Germinal center (tissue), 1 donor: ENCODE measurements at regions not wholly inside any gene's neighbourhood (a gene's known extent, or its start where the extent isn't known, plus 50 kb on each side); places are given as distances from the start of the nearest gene placed in this dataset.

Experiments
- DNase-seq: peaks from one replicate; pipeline ENCODE4 v3.0.0; 2012; ENCODE audit warnings: mixed read lengths, low spot score

- DNase-seq: no peak
These were observed 476.4 kb upstream of the CCL2 start for GRCh38 chr17:33778505-33779233.

- DNase-seq: peak; percentile 59
These were observed 475.9 kb upstream of the CCL2 start for GRCh38 chr17:33779234-33779591.

GRCh38 chr17:33785281-33785680 lies 469.8 kb upstream of the CCL2 start:
- no peak for DNase-seq

GRCh38 chr17:33786478-33786877 lies 468.6 kb upstream of the CCL2 start:
- DNase-seq: no peak

GRCh38 chr17:33789658-33790057 lies 465.4 kb upstream of the CCL2 start:
- DNase-seq: no peak

- no peak for DNase-seq
These were observed 457.9 kb upstream of the CCL2 start for GRCh38 chr17:33797181-33797580.

- DNase-seq: no peak
These were observed 456.8 kb upstream of the CCL2 start for GRCh38 chr17:33798308-33798707.

GRCh38 chr17:33802349-33803198 lies 452.5 kb upstream of the CCL2 start:
- no peak for DNase-seq

GRCh38 chr17:33803199-33803685 lies 451.8 kb upstream of the CCL2 start:
- DNase-seq: no peak

GRCh38 chr17:33803686-33804085 lies 451.4 kb upstream of the CCL2 start:
- no peak for DNase-seq

GRCh38 chr17:33804401-33804800 lies 450.7 kb upstream of the CCL2 start:
- DNase-seq: no peak

GRCh38 chr17:33806631-33807030 lies 448.5 kb upstream of the CCL2 start:
- no peak for DNase-seq

GRCh38 chr17:33809748-33810147 lies 445.3 kb upstream of the CCL2 start:
- no peak for DNase-seq

- no peak for DNase-seq
These were observed 443.9 kb upstream of the CCL2 start for GRCh38 chr17:33811004-33811760.

- DNase-seq: no peak
These were observed 443.0 kb upstream of the CCL2 start for GRCh38 chr17:33811984-33812577.

- DNase-seq: no peak
These were observed 440.2 kb upstream of the CCL2 start for GRCh38 chr17:33814852-33815251.

- DNase-seq: no peak
These were observed 439.0 kb upstream of the CCL2 start for GRCh38 chr17:33816036-33816435.

- no peak for DNase-seq
These were observed 438.1 kb upstream of the CCL2 start for GRCh38 chr17:33816842-33817617.

GRCh38 chr17:33819539-33819938 lies 435.5 kb upstream of the CCL2 start:
- DNase-seq: no peak

GRCh38 chr17:33832262-33832661 lies 422.8 kb upstream of the CCL2 start:
- no peak for DNase-seq

- no peak for DNase-seq
These were observed 417.8 kb upstream of the CCL2 start for GRCh38 chr17:33837281-33837680.
